ENCODE measurements at regions not wholly inside any gene's neighbourhood (a gene's known extent, or its start where the extent isn't known, plus 50 kb on each side); places are given as distances from the start of the nearest gene placed in this dataset.

- TF ChIP-seq SRF (IDR thresholded peaks at IDR 0.05; ENCODE audit: low read depth) (no peak), YY1 (IDR thresholded peaks at IDR 0.05; ENCODE audit: extremely low read depth, insufficient replicate concordance, low read depth, low read length) (no peak), POLR2A (IDR thresholded peaks at IDR 0.05; ENCODE audit: borderline replicate concordance, extremely low read depth, insufficient read depth, insufficient read length) (no peak), REST (IDR thresholded peaks at IDR 0.05; ENCODE audit: low read depth) (no peak), CTCF (IDR thresholded peaks at IDR 0.05 in 2 of 3, conservative IDR thresholded peaks at IDR 0.05 in 1 of 3; ENCODE audit: borderline replicate concordance in 1 of 3, insufficient read depth in 1 of 3, low read depth in 2 of 3, low read length in 2 of 3) (no peak), SIN3A (IDR thresholded peaks at IDR 0.05; ENCODE audit: low read depth) (no peak), ATF3 (IDR thresholded peaks at IDR 0.05) (no peak), EZH2 (IDR thresholded peaks at IDR 0.05) (no peak), CEBPB (IDR thresholded peaks at IDR 0.05; ENCODE audit: low read depth) (no peak), EZH2phosphoT487 (IDR thresholded peaks at IDR 0.05; ENCODE audit: borderline replicate concordance) (no peak)
These were observed 480.0 kb upstream of the C9orf72 start for GRCh38 chr9:28053096-28053777.
